SK-N-SH treated with all-trans-retinoic acid at 6 μM for 48 hours (cell line): ENCODE measurements at regions not wholly inside any gene's neighbourhood (a gene's known extent, or its start where the extent isn't known, plus 50 kb on each side); places are given as distances from the start of the nearest gene placed in this dataset.

ENCODE experiments used
- ATAC-seq: fragments of 200-7000 bp; cut with Tn5 transposase; 3 replicates; pipeline ENCODE4 v1.9.1; 2020; ENCODE audit warnings: mild to moderate bottlenecking, moderate library complexity
- ARNTL ChIP-seq: fragments of 450-650 bp; formaldehyde crosslinking; IDR thresholded peaks from 2 replicates; pipeline ENCODE4 v1.5.0; 2020; ENCODE audit warnings: low read depth, mild to moderate bottlenecking, moderate library complexity, borderline replicate concordance
- BACH2 ChIP-seq: fragments of 250-450 bp; sonication (Bioruptor Pico); IDR thresholded peaks from 2 replicates; pipeline ENCODE4 v1.9.0; 2021; ENCODE audit warnings: mild to moderate bottlenecking, borderline replicate concordance
- CREB5 ChIP-seq: fragments of 250-450 bp; sonication (Bioruptor Pico); IDR thresholded peaks from 2 replicates; pipeline ENCODE4 v1.5.1; 2020; ENCODE audit warnings: low read depth, mild to moderate bottlenecking, moderate library complexity
- CSDC2 ChIP-seq: fragments of 250-450 bp; sonication (Bioruptor Pico); IDR thresholded peaks from 2 replicates; pipeline ENCODE4 v1.5.0; 2020; ENCODE audit warnings: mild to moderate bottlenecking, moderate library complexity
- CSRNP3 ChIP-seq: fragments of 250-450 bp; sonication (Bioruptor Pico); IDR thresholded peaks from 2 replicates; pipeline ENCODE4 v1.5.1; 2021; ENCODE audit warnings: mild to moderate bottlenecking, moderate library complexity
- ESRRG ChIP-seq: fragments of 250-450 bp; sonication (Bioruptor Pico); IDR thresholded peaks from 2 replicates; pipeline ENCODE4 v1.6.1; 2021; ENCODE audit warnings: mild to moderate bottlenecking
- GLIS3 ChIP-seq: fragments of 250-450 bp; sonication (Bioruptor Pico); IDR thresholded peaks from 2 replicates; pipeline ENCODE4 v1.5.0; 2020; ENCODE audit warnings: mild to moderate bottlenecking, moderate library complexity
- ISL1 ChIP-seq: fragments of 250-450 bp; sonication (Bioruptor Pico); IDR thresholded peaks from 2 replicates; pipeline ENCODE4 v2.1.2; 2022; ENCODE audit warnings: mild to moderate bottlenecking, moderate library complexity
- OSR1 ChIP-seq: fragments of 250-450 bp; sonication (Bioruptor Pico); IDR thresholded peaks from 2 replicates; pipeline ENCODE4 v1.8.0; 2022; ENCODE audit warnings: moderate library complexity, mild to moderate bottlenecking, inconsistent platforms
- PPARA ChIP-seq: fragments of 250-450 bp; sonication (Bioruptor Pico); IDR thresholded peaks from 2 replicates; pipeline ENCODE4 v1.5.0; 2020; ENCODE audit warnings: mild to moderate bottlenecking, borderline replicate concordance
- RARB ChIP-seq: fragments of 250-450 bp; sonication (Bioruptor Pico); IDR thresholded peaks from 2 replicates; pipeline ENCODE4 v1.8.0; 2021; ENCODE audit warnings: mild to moderate bottlenecking, moderate library complexity
- SNAI2 ChIP-seq: fragments of 250-450 bp; sonication (Bioruptor Pico); IDR thresholded peaks from 2 replicates; pipeline ENCODE4 v1.5.0; 2020; ENCODE audit warnings: mild to moderate bottlenecking, moderate library complexity
- TOX ChIP-seq: fragments of 250-450 bp; sonication (Bioruptor Pico); IDR thresholded peaks from 2 replicates; pipeline ENCODE4 v1.8.0; 2021; ENCODE audit warnings: mild to moderate bottlenecking, moderate library complexity, borderline replicate concordance
- ZC3H10 ChIP-seq: fragments of 250-450 bp; sonication (Bioruptor Pico); IDR thresholded peaks from 2 replicates; pipeline ENCODE4 v1.5.1; 2021; ENCODE audit warnings: mild to moderate bottlenecking, moderate library complexity
- ZFP3 ChIP-seq: fragments of 250-450 bp; sonication (Bioruptor Pico); IDR thresholded peaks from 2 replicates; pipeline ENCODE4 v1.5.0; 2020; ENCODE audit warnings: mild to moderate bottlenecking, moderate library complexity
- ZFP30 ChIP-seq: fragments of 450-650 bp; formaldehyde crosslinking; IDR thresholded peaks from 2 replicates; pipeline ENCODE4 v1.5.0; 2022; ENCODE audit warnings: mild to moderate bottlenecking, moderate library complexity
- ZNF565 ChIP-seq: fragments of 450-650 bp; formaldehyde crosslinking; conservative IDR thresholded peaks from 2 replicates; pipeline ENCODE4 v1.5.0; 2020; ENCODE audit warnings: low read depth, mild to moderate bottlenecking, moderate library complexity
- ZNF70 ChIP-seq: fragments of 450-650 bp; formaldehyde crosslinking; IDR thresholded peaks from 2 replicates; pipeline ENCODE4 v1.5.0; 2020; ENCODE audit warnings: mild to moderate bottlenecking, moderate library complexity
- ZNF8 ChIP-seq: fragments of 450-650 bp; formaldehyde crosslinking; IDR thresholded peaks from 2 replicates; pipeline ENCODE4 v1.5.0; 2020; ENCODE audit warnings: mild to moderate bottlenecking, moderate library complexity
- TF ChIP-seq, protein P1 (sequence below): fragments of 250-450 bp; sonication (Bioruptor Pico); IDR thresholded peaks from 2 replicates; pipeline ENCODE4 v1.8.0; 2020; ENCODE audit warnings: mild to moderate bottlenecking, moderate library complexity, borderline replicate concordance
- TF ChIP-seq, protein P2 (sequence below): fragments of 250-450 bp; sonication (Bioruptor Pico); IDR thresholded peaks from 2 replicates; pipeline ENCODE4 v1.8.0; 2021; ENCODE audit warnings: low read depth, mild to moderate bottlenecking, moderate library complexity, borderline replicate concordance

- no peak for TF ChIP-seq CSDC2 (CRISPR knock-in tag)
- TF ChIP-seq BACH2 (CRISPR knock-in tag): no peak
- TF ChIP-seq TOX (CRISPR knock-in tag): no peak
- TF ChIP-seq ZNF565 (CRISPR knock-in tag): no peak
- no peak for TF ChIP-seq ZNF8 (CRISPR knock-in tag)
- TF ChIP-seq, protein P1, sequence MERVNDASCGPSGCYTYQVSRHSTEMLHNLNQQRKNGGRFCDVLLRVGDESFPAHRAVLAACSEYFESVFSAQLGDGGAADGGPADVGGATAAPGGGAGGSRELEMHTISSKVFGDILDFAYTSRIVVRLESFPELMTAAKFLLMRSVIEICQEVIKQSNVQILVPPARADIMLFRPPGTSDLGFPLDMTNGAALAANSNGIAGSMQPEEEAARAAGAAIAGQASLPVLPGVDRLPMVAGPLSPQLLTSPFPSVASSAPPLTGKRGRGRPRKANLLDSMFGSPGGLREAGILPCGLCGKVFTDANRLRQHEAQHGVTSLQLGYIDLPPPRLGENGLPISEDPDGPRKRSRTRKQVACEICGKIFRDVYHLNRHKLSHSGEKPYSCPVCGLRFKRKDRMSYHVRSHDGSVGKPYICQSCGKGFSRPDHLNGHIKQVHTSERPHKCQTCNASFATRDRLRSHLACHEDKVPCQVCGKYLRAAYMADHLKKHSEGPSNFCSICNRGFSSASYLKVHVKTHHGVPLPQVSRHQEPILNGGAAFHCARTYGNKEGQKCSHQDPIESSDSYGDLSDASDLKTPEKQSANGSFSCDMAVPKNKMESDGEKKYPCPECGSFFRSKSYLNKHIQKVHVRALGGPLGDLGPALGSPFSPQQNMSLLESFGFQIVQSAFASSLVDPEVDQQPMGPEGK (CRISPR knock-in tag): no peak
- no peak for TF ChIP-seq PPARA (CRISPR knock-in tag)
- no peak for TF ChIP-seq GLIS3 (CRISPR knock-in tag)
- no peak for ATAC-seq
These were observed 422.5 kb upstream of the SEMA6D start for GRCh38 chr15:47294765-47295259.

GRCh38 chr15:47296881-47297280 is 420.4 kb upstream of the SEMA6D start:
- no peak for ATAC-seq
- TF ChIP-seq TOX (CRISPR knock-in tag): no peak
- TF ChIP-seq, protein P1 (CRISPR knock-in tag): no peak
- TF ChIP-seq, protein P2, sequence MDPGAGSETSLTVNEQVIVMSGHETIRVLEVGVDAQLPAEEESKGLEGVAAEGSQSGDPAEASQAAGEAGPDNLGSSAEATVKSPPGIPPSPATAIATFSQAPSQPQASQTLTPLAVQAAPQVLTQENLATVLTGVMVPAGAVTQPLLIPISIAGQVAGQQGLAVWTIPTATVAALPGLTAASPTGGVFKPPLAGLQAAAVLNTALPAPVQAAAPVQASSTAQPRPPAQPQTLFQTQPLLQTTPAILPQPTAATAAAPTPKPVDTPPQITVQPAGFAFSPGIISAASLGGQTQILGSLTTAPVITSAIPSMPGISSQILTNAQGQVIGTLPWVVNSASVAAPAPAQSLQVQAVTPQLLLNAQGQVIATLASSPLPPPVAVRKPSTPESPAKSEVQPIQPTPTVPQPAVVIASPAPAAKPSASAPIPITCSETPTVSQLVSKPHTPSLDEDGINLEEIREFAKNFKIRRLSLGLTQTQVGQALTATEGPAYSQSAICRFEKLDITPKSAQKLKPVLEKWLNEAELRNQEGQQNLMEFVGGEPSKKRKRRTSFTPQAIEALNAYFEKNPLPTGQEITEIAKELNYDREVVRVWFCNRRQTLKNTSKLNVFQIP (CRISPR knock-in tag): no peak
- no peak for TF ChIP-seq GLIS3 (CRISPR knock-in tag)
- no peak for TF ChIP-seq ARNTL (CRISPR knock-in tag)
- no peak for TF ChIP-seq ESRRG (CRISPR knock-in tag)
- no peak for TF ChIP-seq ZFP3 (CRISPR knock-in tag)
- TF ChIP-seq ZFP30 (CRISPR knock-in tag): no peak
- TF ChIP-seq ISL1: no peak
- no peak for TF ChIP-seq ZNF70 (CRISPR knock-in tag)
- TF ChIP-seq SNAI2: no peak
- TF ChIP-seq RARB (CRISPR knock-in tag): no peak
- TF ChIP-seq CSRNP3 (CRISPR knock-in tag): no peak
- TF ChIP-seq BACH2 (CRISPR knock-in tag): no peak
- no peak for TF ChIP-seq CSDC2 (CRISPR knock-in tag)

GRCh38 chr15:47299846-47300434 is 417.4 kb upstream of the SEMA6D start:
- TF ChIP-seq PPARA (CRISPR knock-in tag): no peak
- no peak for TF ChIP-seq ARNTL (CRISPR knock-in tag)
- ATAC-seq: no peak

GRCh38 chr15:47300596-47300995 is 416.7 kb upstream of the SEMA6D start:
- TF ChIP-seq CSDC2 (CRISPR knock-in tag): no peak
- TF ChIP-seq ZFP30 (CRISPR knock-in tag): no peak
- TF ChIP-seq, protein P1 (CRISPR knock-in tag): no peak
- TF ChIP-seq ZC3H10 (CRISPR knock-in tag): no peak
- TF ChIP-seq ZFP3 (CRISPR knock-in tag): no peak
- no peak for TF ChIP-seq SNAI2
- TF ChIP-seq OSR1 (CRISPR knock-in tag): no peak
- no peak for TF ChIP-seq CREB5 (CRISPR knock-in tag)
- TF ChIP-seq RARB (CRISPR knock-in tag): no peak
- no peak for TF ChIP-seq ARNTL (CRISPR knock-in tag)
- no peak for TF ChIP-seq PPARA (CRISPR knock-in tag)
- no peak for TF ChIP-seq ISL1
- ATAC-seq: no peak
